ENCODE measurements at regions not wholly inside any gene's neighbourhood (a gene's known extent, or its start where the extent isn't known, plus 50 kb on each side); places are given as distances from the start of the nearest gene placed in this dataset.
"Not testable (repeated sequence)": the region's sequence is repeated elsewhere in the genome, so short reads cannot be mapped to it uniquely, and the experiment has no call there.

- ATAC-seq = no peak
These were observed 85.5 kb upstream of the S1PR1 start for GRCh38 chr1:101151286-101151685.

GRCh38 chr1:101150670-101151069, 86.1 kb upstream of the S1PR1 start:
- ATAC-seq = no peak

- ATAC-seq = no peak
These were observed 86.6 kb upstream of the S1PR1 start for GRCh38 chr1:101150266-101150665.

- ATAC-seq = no peak
These were observed 87.8 kb upstream of the S1PR1 start for GRCh38 chr1:101148980-101149379.

GRCh38 chr1:101147381-101147780, 89.4 kb upstream of the S1PR1 start:
- ATAC-seq = no peak

GRCh38 chr1:101145449-101145820, 91.4 kb upstream of the S1PR1 start:
- ATAC-seq = no peak

- ATAC-seq = no peak
These were observed 92.0 kb upstream of the S1PR1 start for GRCh38 chr1:101144671-101145448.

- ATAC-seq = no peak
These were observed 94.6 kb upstream of the S1PR1 start for GRCh38 chr1:101142244-101142643.

- ATAC-seq = no peak
These were observed 95.4 kb upstream of the S1PR1 start for GRCh38 chr1:101141376-101141775.

GRCh38 chr1:101139821-101140718, 96.7 kb upstream of the S1PR1 start:
- ATAC-seq = no peak

- ATAC-seq = no peak
These were observed 97.7 kb upstream of the S1PR1 start for GRCh38 chr1:101139130-101139529.

- ATAC-seq = no peak
These were observed 99.4 kb upstream of the S1PR1 start for GRCh38 chr1:101137144-101138126.

- ATAC-seq = no peak
These were observed 100.1 kb upstream of the S1PR1 start for GRCh38 chr1:101136739-101137138.

- no peak for ATAC-seq
These were observed 100.5 kb upstream of the S1PR1 start for GRCh38 chr1:101136271-101136670.

- ATAC-seq = no peak
These were observed 101.3 kb upstream of the S1PR1 start for GRCh38 chr1:101135526-101135925.

GRCh38 chr1:101131239-101131843, 105.5 kb upstream of the S1PR1 start:
- no peak for ATAC-seq

GRCh38 chr1:101130673-101131072, 105.1 kb upstream of the DPH5 start:
- ATAC-seq = no peak

GRCh38 chr1:101128846-101129245, 103.3 kb upstream of the DPH5 start:
- ATAC-seq = no peak

- ATAC-seq = peak; percentile 35
These were observed 102.7 kb upstream of the DPH5 start for GRCh38 chr1:101128211-101128727.

- ATAC-seq = peak; percentile 93
These were observed 98.8 kb upstream of the DPH5 start for GRCh38 chr1:101124405-101124804.

- ATAC-seq = not testable (repeated sequence)
These were observed 98.3 kb upstream of the DPH5 start for GRCh38 chr1:101123904-101124303.
